Bronchial epithelial cell (primary cell): ENCODE measurements at regions not wholly inside any gene's neighbourhood (a gene's known extent, or its start where the extent isn't known, plus 50 kb on each side); places are given as distances from the start of the nearest gene placed in this dataset.
A peak's percentile ranks its signal among the peaks of the same experiment; 100 is the strongest.
"Not testable (repeated sequence)": the region's sequence is repeated elsewhere in the genome, so short reads cannot be mapped to it uniquely, and the experiment has no call there.

ENCODE experiments used
- DNase-seq: peaks from one replicate; pipeline ENCODE4 v3.0.0-alpha.2; 2010; ENCODE audit warnings: low read depth
- FAIRE-seq: peaks from 2 replicates; lab custom pipeline; 2011; peaks lifted over from hg19 to GRCh38; lab: Jason Lieb, UNC
- H3K27me3 ChIP-seq: 2 replicates; pipeline ENCODE4 v1.5.1; 2011; ENCODE audit warnings: low read length; ENCODE audit not compliant: control insufficient read depth, insufficient read depth
- H3K36me3 ChIP-seq: 2 replicates; pipeline ENCODE4 v1.5.1; 2011; ENCODE audit warnings: low read length; ENCODE audit not compliant: control insufficient read depth, insufficient read depth
- H3K4me3 ChIP-seq: 2 replicates; pipeline ENCODE4 v1.5.1; 2011; ENCODE audit warnings: mild to moderate bottlenecking, low read depth, low read length, control low read depth
- CTCF ChIP-seq: IDR thresholded peaks from 2 replicates; pipeline ENCODE4 v1.5.1; 2011; ENCODE audit warnings: mild to moderate bottlenecking, moderate library complexity, low read length, control low read depth, inconsistent platforms; ENCODE audit not compliant: insufficient read depth, severe bottlenecking

GRCh38 chr12:124472690-124473279 lies 94.6 kb downstream of the NCOR2 start:
- H3K36me3 ChIP-seq, result peaks cover 29% of the 10 kb centered on the region
- DNase-seq (no peak), FAIRE-seq (no peak)

GRCh38 chr12:124471828-124472227 lies 95.6 kb downstream of the NCOR2 start:
- no peak for TF ChIP-seq CTCF
- no peak for DNase-seq
- H3K27me3 ChIP-seq, result no peaks in the 10 kb centered on the region
- no peak overlapping the region for H3K4me3 ChIP-seq
- no peak for FAIRE-seq
- H3K36me3 ChIP-seq, result peaks cover 24% of the 10 kb centered on the region

More at GRCh38 chr12:124472690-124473279, 94.6 kb downstream of the NCOR2 start:
- TF ChIP-seq CTCF, result no peak
- no peaks in the 10 kb centered on the region for H3K27me3 ChIP-seq
- H3K4me3 ChIP-seq, result no peak overlapping the region

- FAIRE-seq (no peak), DNase-seq (no peak)
- TF ChIP-seq CTCF, result no peak
- Histone ChIP-seq H3K27me3 (no peaks in the 10 kb centered on the region), H3K36me3 (peaks cover 25% of the 10 kb centered on the region), H3K4me3 (no peak overlapping the region)
These were observed 96.6 kb downstream of the NCOR2 start for GRCh38 chr12:124470806-124471205.

GRCh38 chr12:124470139-124470538 lies 97.3 kb downstream of the NCOR2 start:
- Histone ChIP-seq H3K27me3 (no peaks in the 10 kb centered on the region), H3K36me3 (peaks cover 30% of the 10 kb centered on the region), H3K4me3 (no peak overlapping the region)
- no peak for FAIRE-seq
- no peak for DNase-seq
- TF ChIP-seq CTCF, result no peak

- TF ChIP-seq CTCF, result peak; percentile 75
- DNase-seq, result no peak
- H3K27me3 ChIP-seq, result no peaks in the 10 kb centered on the region
- FAIRE-seq, result no peak
- H3K4me3 ChIP-seq, result no peak overlapping the region
- H3K36me3 ChIP-seq, result peaks cover 31% of the 10 kb centered on the region
These were observed 98.1 kb downstream of the NCOR2 start for GRCh38 chr12:124469193-124469888.

- DNase-seq, H3K4me3 ChIP-seq, FAIRE-seq, H3K27me3 ChIP-seq: not testable (repeated sequence)
- H3K36me3 ChIP-seq, result peaks cover 32% of the 10 kb centered on the region
These were observed 99.9 kb downstream of the NCOR2 start for GRCh38 chr12:124467549-124467948.
